Embryonic facial prominence (tissue), 1 donor: ENCODE measurements at regions not wholly inside any gene's neighbourhood (a gene's known extent, or its start where the extent isn't known, plus 50 kb on each side); places are given as distances from the start of the nearest gene placed in this dataset.
"Not testable (repeated sequence)": the region's sequence is repeated elsewhere in the genome, so short reads cannot be mapped to it uniquely, and the experiment has no call there.

Experiments used
- DNase-seq: peaks from one replicate; pipeline ENCODE4 v3.0.0-alpha.2; 2016; ENCODE audit errors: extremely low spot score

DNA sequence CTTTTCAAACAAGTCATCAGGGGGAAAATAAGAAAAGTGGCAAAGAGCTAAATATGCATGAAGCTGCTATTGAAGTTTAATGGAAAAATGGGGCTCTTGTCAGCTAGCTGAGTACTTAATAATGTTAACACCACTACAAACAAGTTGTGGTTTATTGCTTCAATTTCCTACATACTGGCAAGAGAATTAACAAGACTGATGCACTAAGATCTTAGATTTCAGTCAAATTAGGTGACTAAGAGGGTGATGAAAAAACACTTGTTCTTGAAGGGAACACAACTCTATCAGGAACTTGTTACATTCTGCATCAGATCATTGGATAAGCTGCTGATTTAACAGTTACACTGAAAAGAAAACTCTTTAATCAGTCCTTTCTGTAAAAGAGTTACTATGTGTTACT, 234.6 kb upstream of the AFF2 start:
- no peak for DNase-seq

DNA sequence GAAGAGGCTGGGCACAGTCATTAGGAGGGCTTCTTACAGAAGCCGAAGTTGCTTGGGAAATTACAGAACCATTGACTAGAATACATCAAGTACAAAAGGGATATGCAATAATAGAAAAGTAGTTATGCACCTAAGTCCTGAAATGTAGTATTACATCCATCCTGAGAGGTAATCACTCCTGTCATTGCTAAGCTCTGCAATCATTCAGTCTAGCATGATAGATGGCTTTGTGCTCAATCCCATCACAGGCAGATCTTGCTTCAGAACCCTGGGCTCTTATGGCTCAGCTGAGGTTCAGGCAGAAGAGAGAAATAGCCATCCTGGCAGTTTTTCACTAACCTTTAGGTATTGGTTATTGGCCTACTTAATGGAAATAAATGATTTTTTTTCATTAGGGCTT, 231.7 kb upstream of the AFF2 start:
- no peak for DNase-seq

DNA sequence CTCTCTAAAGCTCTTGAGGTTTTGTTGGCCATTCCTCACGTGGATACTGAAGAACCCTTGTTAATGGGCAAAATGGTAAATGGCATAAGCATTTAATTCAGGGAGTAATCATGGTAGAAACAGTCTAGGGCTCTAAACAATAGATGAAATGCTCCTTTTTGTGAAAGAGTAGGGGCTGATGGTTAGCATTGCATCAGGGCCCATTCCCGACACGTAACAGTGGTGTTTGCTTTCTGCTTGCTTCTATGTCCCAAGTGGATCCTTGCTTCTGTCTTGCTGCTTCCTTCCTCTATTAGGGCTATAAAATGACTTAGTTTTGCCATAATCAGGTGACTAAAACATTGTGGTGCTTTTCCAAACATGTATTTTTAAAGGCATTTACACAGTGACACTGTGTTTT, 230.9 kb upstream of the AFF2 start:
- DNase-seq: no peak

DNA sequence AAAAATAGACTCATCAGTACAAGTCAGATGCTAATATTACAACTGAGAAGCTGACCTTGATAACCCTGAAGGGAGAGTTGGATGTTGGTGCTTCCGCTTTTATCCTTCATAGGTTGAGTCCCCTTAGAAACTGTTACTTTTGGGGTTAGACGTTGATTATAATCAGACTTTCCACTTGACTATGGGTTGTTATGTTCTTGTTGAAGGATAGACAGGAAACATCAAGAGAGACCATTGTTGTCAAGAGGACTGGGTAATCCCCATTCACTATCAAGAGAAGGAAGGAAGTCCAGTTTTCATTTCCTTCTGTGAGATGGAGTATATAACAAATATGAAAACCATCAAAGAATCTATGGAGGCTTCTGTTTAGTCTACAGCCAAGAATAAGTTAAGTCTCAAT, 229.9 kb upstream of the AFF2 start:
- DNase-seq: no peak

DNA sequence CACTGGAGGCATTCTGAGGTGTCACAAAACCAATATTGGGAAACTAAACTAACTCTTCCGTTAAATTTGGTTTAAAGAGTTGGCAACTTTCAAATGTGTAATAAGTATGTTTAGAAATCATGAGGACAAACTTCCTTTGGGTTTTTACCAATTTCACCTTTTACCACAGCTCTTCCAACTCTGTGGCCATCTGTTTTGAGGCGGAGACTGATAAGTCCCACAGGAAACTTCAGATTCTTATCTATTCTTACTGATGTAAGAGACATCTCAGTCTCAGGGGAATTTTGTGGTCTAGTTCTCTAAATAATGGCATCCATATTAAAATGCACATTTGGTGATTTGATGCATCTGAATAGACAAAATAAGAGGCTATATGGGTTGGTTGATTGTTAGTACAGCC, 229.2 kb upstream of the AFF2 start:
- no peak for DNase-seq

DNA sequence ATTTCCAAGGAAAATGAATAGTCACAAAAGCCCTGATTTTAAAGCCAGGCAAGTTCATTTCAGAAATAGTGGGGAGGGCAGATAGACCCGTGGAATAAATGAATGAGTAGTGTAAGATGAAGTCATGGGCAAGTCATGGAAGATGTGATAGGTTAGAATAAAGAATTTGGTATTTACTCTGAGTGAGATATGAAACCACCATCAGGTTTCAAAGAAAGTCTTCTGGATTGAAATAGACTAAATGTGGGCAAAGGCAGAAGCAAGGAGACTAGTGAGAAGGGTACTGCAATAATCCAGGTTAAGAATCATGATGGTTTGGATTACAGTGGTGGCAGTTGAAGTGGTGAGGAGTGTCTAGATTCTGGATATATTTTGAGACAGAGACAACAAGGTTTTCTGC, 218.5 kb upstream of the AFF2 start:
- no peak for DNase-seq

DNA sequence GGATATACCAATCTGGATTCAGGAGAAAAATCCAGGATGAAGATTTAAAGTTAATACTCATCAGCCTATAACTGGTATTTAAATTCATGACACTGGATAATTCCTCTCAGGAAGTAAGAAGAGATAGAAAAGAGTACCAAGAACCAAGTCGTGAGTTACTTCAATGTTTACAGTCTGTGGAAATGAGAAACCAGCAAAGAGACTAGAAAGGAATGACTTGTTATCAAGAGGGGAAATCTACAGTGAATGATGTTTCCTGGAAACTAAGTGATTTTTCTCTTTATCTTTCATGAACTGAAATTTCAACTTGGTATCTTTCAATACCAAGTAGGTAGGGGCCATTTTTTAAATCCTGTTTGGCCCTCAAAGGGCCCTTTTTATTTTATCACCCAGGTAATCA, 217.9 kb upstream of the AFF2 start:
- DNase-seq: no peak

DNA sequence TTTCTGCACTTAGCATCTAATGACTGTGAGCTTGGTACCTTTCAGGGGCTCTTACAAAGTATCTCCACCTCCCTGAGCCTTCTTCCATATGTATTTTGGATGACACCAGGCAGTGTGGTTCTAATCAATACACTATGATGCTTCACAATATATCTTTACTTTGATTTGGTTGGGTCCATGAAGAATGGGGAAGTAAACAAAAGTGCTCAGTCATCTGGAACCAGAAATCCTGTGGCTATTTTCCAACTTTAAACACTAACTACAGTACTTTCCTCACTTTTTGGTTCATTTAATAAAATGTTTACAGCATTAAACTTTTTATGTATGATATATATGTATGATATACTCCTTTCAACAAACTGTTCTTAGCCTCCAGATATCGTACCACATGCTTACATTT, 216.4 kb upstream of the AFF2 start:
- DNase-seq: no peak

DNA sequence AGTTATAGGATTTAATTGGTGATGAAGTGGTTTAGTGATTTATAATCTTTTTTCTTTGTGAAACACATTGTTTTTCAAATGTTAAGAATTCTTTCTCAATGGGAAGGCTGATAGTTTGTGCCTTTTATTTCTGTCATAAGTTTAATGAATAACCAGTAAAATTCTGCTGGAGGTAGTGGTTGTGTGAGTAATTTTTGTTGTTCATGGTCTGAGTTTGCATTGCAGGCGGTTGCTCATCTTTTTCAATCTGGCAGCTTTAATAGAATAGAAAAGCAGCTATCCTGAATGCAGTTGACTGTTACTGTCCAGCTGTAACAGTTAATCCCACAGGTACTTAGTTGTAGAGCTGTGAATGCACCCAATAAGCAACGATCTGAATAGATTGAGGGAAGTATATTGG, 215.6 kb upstream of the AFF2 start:
- DNase-seq: no peak

DNA sequence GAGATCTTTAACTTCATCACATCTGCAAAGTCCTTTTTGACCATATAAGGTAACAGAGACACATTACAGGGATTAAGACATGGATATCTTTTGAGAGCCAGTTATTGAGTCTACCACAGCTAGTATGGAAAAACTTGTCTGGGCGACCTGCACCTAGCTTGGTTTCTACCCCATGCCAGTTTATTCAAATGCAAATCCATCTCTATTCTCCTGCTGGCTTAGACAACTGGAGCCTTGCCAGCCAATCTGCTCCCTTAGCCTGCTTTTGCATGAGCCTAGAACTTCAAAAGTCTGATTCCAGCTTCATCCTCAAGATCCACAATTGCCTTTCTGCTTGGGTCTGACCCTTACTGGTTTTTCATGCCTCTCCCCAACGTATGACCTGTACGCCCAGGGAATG, 212.0 kb upstream of the AFF2 start:
- DNase-seq: no peak

DNA sequence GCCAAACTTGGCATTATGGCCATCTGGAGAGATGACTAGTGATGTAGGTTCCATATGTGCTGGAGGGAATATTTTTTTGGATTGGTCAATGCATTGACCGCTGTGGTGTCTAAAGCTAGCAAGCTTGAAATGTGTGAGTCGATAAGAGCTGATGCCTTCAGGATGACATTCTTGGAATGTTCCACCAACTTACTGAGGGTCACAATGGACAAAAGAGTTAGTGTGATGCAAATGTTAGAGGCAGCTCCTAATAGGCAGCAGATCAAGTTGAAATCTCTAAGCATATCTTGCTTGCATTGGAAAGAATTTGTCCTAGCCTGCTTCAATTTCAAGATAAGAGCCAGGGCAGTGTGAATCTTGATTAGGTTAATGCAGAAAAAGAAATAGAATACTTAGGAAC, 210.4 kb upstream of the AFF2 start:
- no peak for DNase-seq

DNA sequence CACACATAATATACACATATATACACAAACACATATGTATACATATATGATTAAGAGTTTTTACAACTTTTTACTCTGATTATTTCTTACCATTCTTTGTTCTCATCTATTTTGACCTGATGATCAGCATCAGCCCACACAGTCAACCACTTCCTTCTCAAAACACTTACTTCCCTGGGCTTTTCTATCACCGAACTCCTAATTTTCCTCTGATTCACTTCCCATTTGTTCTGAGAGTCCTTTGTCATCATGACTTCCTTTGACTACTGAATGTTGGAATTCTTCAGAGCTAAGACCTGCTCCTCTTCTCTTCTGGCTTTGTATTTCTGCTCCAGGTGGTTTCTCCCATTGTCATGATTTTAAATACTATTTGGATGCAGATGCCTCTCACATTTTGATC, 209.5 kb upstream of the AFF2 start:
- DNase-seq: no peak

DNA sequence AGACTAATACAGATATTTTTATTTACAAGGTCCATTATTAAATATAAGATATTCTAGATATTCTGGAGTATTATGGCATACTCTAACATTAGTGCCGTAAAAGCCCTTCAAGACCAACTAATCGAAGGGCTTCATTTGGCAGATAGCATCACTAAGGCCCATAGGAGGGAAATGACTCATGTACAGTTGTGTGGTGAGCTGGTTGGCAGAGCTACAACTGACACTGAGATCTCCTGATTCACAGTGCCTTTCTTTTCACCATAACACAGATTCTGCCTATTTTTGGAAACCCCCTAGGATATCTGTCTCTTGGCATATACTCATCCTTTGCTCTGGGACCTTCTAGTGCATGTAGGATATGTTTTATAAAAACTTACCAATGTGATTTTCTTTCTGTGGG, 201.7 kb upstream of the AFF2 start:
- no peak for DNase-seq

DNA sequence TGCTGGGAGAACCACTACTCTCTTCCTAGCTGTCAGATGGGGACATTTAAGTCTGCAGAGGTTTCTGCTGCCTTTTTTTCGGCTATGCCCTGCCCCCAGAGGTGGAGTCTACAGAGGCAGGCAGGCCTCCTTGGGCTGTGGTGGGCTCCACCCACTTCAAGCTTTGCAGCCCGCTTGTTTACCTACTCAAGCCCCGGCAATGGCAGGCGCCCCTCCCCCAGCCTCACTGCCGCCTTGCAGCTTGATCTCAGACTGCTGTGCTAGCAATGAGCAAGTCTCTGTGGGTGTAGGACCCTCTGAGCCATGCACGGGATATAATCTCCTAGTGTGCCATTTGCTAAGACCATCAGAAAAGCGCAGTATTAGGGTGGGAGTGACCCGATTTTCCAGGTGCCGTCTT, 195.2 kb upstream of the AFF2 start:
- DNase-seq: not testable (repeated sequence)

DNA sequence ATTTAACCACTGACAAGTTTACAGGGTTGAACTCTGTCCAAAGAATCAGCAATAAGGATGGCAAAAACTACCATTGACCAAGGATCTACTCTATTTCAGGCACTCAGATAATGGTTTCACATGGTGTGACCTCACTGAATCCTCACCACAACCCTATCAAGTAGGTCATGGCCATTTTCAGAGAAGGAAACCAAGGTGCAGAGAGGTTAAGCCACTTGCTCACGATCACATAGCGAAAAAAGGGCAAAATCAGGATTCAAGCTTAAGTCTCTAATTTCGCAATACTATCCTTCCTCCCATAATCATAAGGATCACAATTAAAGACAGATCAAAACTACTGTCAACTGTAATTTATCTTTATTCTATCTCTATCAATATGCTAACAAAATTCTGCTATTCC, 191.0 kb upstream of the AFF2 start:
- no peak for DNase-seq

DNA sequence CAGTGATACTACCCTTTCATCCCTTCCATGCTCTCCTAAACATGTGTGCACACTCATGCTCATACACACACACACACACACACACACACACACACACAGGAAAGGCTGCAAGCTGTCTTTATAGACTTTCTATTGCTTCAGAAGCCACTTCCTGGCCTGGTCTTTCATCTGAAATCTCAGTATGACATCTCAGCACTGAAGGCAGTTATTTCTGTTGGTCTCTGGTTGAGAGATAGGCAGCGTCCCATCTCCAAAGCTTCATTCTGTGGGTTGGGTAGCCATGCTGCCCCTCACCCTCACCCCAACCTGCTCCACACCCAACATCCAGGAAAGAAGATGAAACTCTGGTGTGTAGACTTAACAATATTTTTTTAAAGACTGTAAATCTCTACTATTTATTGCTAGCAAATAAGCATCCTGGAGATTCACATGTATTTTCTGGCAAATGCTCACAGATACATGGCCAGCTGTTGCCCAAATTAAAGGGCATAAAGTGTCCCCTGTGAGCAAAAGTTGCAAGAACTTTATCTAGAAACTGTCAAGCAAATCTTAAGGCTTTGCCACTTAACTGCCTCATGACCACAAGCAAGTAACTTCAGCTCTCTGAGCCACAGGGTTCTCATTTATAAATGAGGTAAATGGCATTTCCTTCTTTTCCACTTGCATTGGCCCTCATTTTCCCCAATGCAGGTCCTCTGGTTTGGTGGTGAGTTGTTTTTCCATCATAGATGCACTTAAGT, 189.8 kb upstream of the AFF2 start:
- no peak for DNase-seq

DNA sequence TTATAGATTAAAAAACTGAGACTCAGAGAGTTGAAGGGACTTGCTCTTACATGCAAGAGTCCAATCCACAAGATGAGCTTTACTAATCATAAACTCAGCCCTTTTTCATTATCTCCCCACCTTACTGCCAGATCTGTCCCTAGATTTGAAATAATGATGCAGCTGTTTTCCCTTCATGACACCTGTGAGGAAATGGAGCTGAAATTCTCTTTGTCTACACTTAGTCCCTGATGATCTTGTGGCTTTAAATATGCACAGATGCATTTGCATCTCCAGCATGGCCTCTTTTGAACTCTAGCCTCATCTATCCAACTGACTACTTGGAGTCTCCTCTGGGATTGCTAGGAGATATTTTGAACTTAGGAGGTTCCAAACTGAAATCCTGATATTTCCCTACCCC, 188.9 kb upstream of the AFF2 start:
- DNase-seq: no peak

DNA sequence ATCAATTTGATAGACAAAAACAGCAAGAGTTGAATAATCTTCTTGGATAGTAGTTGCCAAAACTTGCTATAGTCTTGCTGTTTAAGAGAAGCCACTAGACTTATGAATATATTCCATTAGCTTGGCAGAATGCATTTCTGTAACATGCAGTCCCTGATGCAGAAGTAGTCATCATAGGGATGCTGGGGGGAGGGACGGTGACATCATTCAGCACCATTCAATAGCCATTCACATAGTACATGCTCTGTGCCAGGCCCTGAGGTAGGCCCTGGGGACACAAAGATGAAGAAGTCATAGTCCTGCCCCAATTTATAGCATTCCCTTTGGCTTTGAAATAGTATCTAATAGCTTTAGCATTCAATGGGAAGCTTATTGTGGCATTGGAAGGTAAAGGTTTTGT, 185.5 kb upstream of the AFF2 start:
- no peak for DNase-seq

DNA sequence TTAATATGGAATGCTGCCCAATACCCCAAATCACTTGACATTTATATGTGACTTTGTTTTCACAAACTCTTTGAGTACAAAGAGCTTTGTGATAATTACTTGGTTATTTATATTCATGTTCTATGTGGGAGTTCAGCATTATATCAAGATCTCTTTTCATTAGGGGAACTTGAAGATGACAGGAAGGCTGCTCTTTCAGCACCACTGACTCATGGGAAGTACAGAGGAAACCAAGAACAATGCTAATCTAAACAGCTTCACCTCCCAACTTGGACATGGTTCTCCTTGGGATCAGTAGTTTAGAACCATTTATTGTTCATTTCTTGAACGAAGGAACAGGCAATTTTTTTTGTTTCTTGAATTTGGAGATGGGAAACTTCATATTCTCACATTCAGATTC, 184.0 kb upstream of the AFF2 start:
- no peak for DNase-seq

DNA sequence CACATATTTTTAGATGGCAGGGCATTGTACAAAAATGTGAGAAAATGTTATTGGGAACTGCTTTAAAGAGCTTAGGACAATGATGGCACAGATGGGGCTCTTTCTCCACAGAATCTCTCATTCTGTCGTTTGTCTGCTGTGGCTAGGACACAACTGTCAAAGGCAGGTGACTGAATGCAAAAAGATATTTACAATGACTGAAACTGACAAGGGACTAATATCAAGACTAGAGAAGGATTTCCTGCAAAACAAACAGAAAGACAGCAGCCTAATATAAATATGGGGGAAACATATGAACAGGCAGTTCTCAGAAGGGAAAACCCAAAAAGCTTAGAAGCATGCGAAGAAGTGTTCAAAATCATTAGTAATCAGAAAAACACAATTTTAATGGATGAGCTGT, 177.5 kb upstream of the AFF2 start:
- no peak for DNase-seq

DNA sequence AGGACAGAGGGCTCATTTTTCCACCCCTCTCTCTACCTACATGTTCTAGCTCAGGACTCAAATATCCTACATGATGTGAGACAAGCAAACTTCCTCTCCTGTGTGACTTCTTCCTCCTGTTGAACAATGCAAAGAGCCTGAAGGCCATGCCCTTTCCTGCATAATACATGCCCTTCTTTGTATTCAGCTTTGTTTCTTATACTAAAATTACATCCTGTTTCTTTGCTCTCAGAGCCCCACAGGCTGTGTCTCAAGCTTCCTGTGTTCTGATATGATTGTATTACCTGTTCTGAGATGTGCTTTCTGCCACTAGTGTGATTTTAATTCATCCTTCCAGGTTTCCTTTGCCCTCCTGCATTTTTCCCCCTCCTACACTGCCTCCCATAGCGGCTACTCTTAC, 166.4 kb upstream of the AFF2 start:
- no peak for DNase-seq

DNA sequence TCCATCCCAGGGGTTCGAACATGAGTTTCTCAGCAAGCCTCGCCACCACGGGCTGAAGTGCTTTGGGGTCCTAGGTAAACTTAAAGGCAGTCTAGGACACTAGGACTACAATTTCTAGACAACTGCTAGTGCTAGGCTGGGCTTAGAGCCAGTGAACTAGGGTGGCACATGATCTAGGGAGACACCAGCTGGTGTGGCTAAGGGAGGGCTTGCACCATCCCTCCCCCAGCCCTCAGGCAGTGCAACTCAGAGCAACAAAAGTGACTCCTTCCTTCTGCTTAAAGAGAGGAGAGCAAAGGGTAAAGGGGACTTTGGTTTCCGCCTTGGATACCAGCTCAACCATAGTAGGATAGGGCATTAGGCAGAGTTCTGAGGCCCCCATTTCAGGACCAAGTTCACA, 162.5 kb upstream of the AFF2 start:
- DNase-seq: no peak

DNA sequence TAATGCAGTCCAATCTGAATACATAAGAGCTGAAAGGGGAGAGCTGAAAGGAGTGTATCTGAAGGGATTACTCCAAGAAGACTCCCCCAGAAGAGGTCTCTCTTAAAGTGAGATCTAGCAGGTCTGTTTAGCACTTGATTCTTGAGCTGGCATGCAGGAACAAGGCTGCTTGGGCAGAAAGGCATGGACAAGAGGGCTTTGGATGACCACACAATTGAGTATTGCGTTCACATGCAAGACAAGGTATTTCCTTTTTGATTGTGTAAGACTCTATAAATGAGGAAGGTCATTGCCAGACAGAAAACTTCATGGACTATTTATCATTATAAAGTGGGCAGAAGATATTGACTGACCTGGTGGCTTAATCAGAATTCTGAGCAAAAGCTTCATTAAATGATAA, 145.5 kb upstream of the AFF2 start:
- no peak for DNase-seq

DNA sequence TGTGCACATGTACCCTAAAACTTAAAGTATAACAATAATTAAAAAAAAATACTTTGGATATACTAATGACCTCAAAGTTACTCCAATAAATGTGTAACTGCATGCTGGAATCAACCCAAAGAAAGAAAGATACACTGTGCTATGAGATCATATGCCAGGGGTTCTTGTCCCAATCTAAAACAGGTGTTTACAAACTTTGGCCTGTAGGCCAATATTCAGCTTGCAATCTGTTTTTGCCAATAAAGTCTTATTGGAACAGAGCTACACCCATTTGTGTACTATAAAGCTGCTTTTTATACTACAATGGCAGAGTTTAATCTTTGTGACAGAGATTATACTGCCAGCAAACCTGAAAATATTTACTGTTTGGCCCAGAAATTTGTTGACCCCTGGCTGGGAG, 138.8 kb upstream of the AFF2 start:
- DNase-seq: no peak
